Tongue (tissue), 1 donor: ENCODE measurements at regions not wholly inside any gene's neighbourhood (a gene's known extent, or its start where the extent isn't known, plus 50 kb on each side); places are given as distances from the start of the nearest gene placed in this dataset.
"Not testable (repeated sequence)": the region's sequence is repeated elsewhere in the genome, so short reads cannot be mapped to it uniquely, and the experiment has no call there.

Experiments used
- DNase-seq: peaks from one replicate; pipeline ENCODE4 v3.0.0-alpha.2; 2015

- no peak for DNase-seq
Observed at GRCh38 chr6:121020656-121021055, 313.6 kb downstream of the TBC1D32 start.

- no peak for DNase-seq
Observed at GRCh38 chr6:121008553-121008952, 325.7 kb downstream of the TBC1D32 start.

- DNase-seq = no peak
Observed at GRCh38 chr6:121006024-121006423, 328.3 kb downstream of the TBC1D32 start.

GRCh38 chr6:121000381-121000780 lies 333.9 kb downstream of the TBC1D32 start:
- no peak for DNase-seq

GRCh38 chr6:120996340-120996739 lies 337.9 kb downstream of the TBC1D32 start:
- no peak for DNase-seq

- no peak for DNase-seq
Observed at GRCh38 chr6:120994573-120994967, 339.7 kb downstream of the TBC1D32 start.

GRCh38 chr6:120993929-120994572 lies 340.2 kb downstream of the TBC1D32 start:
- no peak for DNase-seq

- DNase-seq = no peak
Observed at GRCh38 chr6:120992257-120992656, 342.0 kb downstream of the TBC1D32 start.

GRCh38 chr6:120990866-120991265 lies 343.4 kb downstream of the TBC1D32 start:
- DNase-seq = no peak

- DNase-seq = no peak
Observed at GRCh38 chr6:120981835-120982234, 352.4 kb downstream of the TBC1D32 start.

GRCh38 chr6:120966321-120966720 lies 368.0 kb downstream of the TBC1D32 start:
- no peak for DNase-seq

GRCh38 chr6:120965814-120966213 lies 368.5 kb downstream of the TBC1D32 start:
- no peak for DNase-seq

GRCh38 chr6:120960761-120961160 lies 373.5 kb downstream of the TBC1D32 start:
- DNase-seq = no peak

GRCh38 chr6:120954111-120954510 lies 380.2 kb downstream of the TBC1D32 start:
- DNase-seq = no peak

- no peak for DNase-seq
Observed at GRCh38 chr6:120951258-120951657, 383.0 kb downstream of the TBC1D32 start.

GRCh38 chr6:120947111-120947510 lies 387.2 kb downstream of the TBC1D32 start:
- DNase-seq = no peak

- no peak for DNase-seq
Observed at GRCh38 chr6:120945905-120946594, 388.2 kb downstream of the TBC1D32 start.

GRCh38 chr6:120938876-120939472 lies 395.3 kb downstream of the TBC1D32 start:
- DNase-seq = no peak

- DNase-seq = no peak
Observed at GRCh38 chr6:120938164-120938875, 396.0 kb downstream of the TBC1D32 start.

GRCh38 chr6:120935908-120936307 lies 398.4 kb downstream of the TBC1D32 start:
- DNase-seq = no peak

- DNase-seq = no peak
Observed at GRCh38 chr6:120935016-120935415, 399.3 kb downstream of the TBC1D32 start.

- DNase-seq = not testable (repeated sequence)
Observed at GRCh38 chr6:120931520-120932180, 402.6 kb downstream of the TBC1D32 start.
